Left cardiac atrium (tissue), 4 donors: ENCODE measurements at regions not wholly inside any gene's neighbourhood (a gene's known extent, or its start where the extent isn't known, plus 50 kb on each side); places are given as distances from the start of the nearest gene placed in this dataset.
"Not testable (repeated sequence)": the region's sequence is repeated elsewhere in the genome, so short reads cannot be mapped to it uniquely, and the experiment has no call there.

Experiments used
- ATAC-seq, 2 donors: fragments of 200-7000 bp; cut with Tn5 transposase; one replicate each; pipeline ENCODE4 v1.9.1; 2020; ENCODE audit warnings: mild to moderate bottlenecking in 2 of 2, moderate library complexity in 2 of 2
- DNase-seq: peaks from one replicate; pipeline ENCODE4 v3.0.0-alpha.2; 2020
- intact Hi-C, 2 donors: fragments of 100-400 bp; cut with DNase I; formaldehyde crosslinking; loops; one replicate each; pipeline versions ENCODE4 v1.14.1 to v1.15.1; 2022 to 2023
- donor health status: DM: no; HTN: yes; CAD: no.
- donor health status: DM: no; HTN: yes; CAD: no; lungs with severe emphysema.
- donor health status: DM: yes; HTN: yes; CAD: no.
- donor health status: Dilated cardiomyopathy.

GRCh38 chr1:190663962-190664361 lies 186.3 kb upstream of the BRINP3 start:
- intact Hi-C loops: no loop called here
- ATAC-seq (no peak), DNase-seq (no peak)

GRCh38 chr1:190665045-190665444 lies 187.4 kb upstream of the BRINP3 start:
- ATAC-seq (no peak), DNase-seq (no peak)
- intact Hi-C loops: no loop called here

- intact Hi-C loops: no loop called here
- ATAC-seq: no peak
- no peak for DNase-seq
Observed at GRCh38 chr1:190667914-190668313, 190.2 kb upstream of the BRINP3 start.

- DNase-seq: no peak
- ATAC-seq: no peak
- intact Hi-C loops: no loop called here
Observed at GRCh38 chr1:190679044-190679443, 201.4 kb upstream of the BRINP3 start.

- no peak for ATAC-seq
- DNase-seq: no peak
- intact Hi-C loops: no loop called here
Observed at GRCh38 chr1:190679454-190679853, 201.8 kb upstream of the BRINP3 start.

GRCh38 chr1:190679983-190680382 lies 202.3 kb upstream of the BRINP3 start:
- DNase-seq (no peak), ATAC-seq (no peak)
- intact Hi-C loops: no loop called here

- DNase-seq (no peak), ATAC-seq (no peak)
- intact Hi-C loops: no loop called here
Observed at GRCh38 chr1:190685676-190686075, 208.0 kb upstream of the BRINP3 start.

GRCh38 chr1:190688096-190688495 lies 210.4 kb upstream of the BRINP3 start:
- intact Hi-C loops: no loop called here
- ATAC-seq: no peak
- DNase-seq: no peak

- intact Hi-C loops, ATAC-seq, DNase-seq: not testable (repeated sequence)
Observed at GRCh38 chr1:190698488-190698887, 220.8 kb upstream of the BRINP3 start.

- DNase-seq (no peak), ATAC-seq (no peak)
- intact Hi-C loops: no loop called here
Observed at GRCh38 chr1:190699165-190699564, 221.5 kb upstream of the BRINP3 start.

GRCh38 chr1:190708418-190709057 lies 230.9 kb upstream of the BRINP3 start:
- ATAC-seq (no peak), DNase-seq (no peak)
- intact Hi-C loops: no loop called here

GRCh38 chr1:190711069-190711468 lies 233.4 kb upstream of the BRINP3 start:
- ATAC-seq (no peak), DNase-seq (no peak)
- intact Hi-C loops: no loop called here

- DNase-seq (no peak), ATAC-seq (no peak)
- intact Hi-C loops: no loop called here
Observed at GRCh38 chr1:190717055-190717454, 239.4 kb upstream of the BRINP3 start.

GRCh38 chr1:190736971-190737590 lies 259.4 kb upstream of the BRINP3 start:
- ATAC-seq: no peak
- no peak for DNase-seq
- intact Hi-C loops: no loop called here

- intact Hi-C loops: no loop called here
- ATAC-seq (peak in 1 of 2 donors; percentile 33), DNase-seq (no peak)
Observed at GRCh38 chr1:190738317-190738716, 260.7 kb upstream of the BRINP3 start.

GRCh38 chr1:190739926-190740325 lies 262.3 kb upstream of the BRINP3 start:
- DNase-seq: no peak

GRCh38 chr1:190747704-190748103 lies 270.0 kb upstream of the BRINP3 start:
- intact Hi-C loops: no loop called here
- DNase-seq (no peak), ATAC-seq (peak; percentile 34 to 66)

More at GRCh38 chr1:190739926-190740325, 262.3 kb upstream of the BRINP3 start:
- ATAC-seq: no peak
- intact Hi-C loops: no loop called here

GRCh38 chr1:190752131-190752530 lies 274.5 kb upstream of the BRINP3 start:
- intact Hi-C loops: no loop called here
- ATAC-seq (no peak), DNase-seq (no peak)

- intact Hi-C loops: no loop called here
- ATAC-seq (no peak), DNase-seq (no peak)
Observed at GRCh38 chr1:190754666-190755065, 277.0 kb upstream of the BRINP3 start.

GRCh38 chr1:190759807-190760206 lies 282.1 kb upstream of the BRINP3 start:
- ATAC-seq (no peak), DNase-seq (no peak)
- intact Hi-C loops: no loop called here

- intact Hi-C loops: no loop called here
- no peak for DNase-seq
- no peak for ATAC-seq
Observed at GRCh38 chr1:190762325-190762724, 284.7 kb upstream of the BRINP3 start.
